ENCODE measurements at regions not wholly inside any gene's neighbourhood (a gene's known extent, or its start where the extent isn't known, plus 50 kb on each side); places are given as distances from the start of the nearest gene placed in this dataset.

GRCh38 chr1:201773764-201774163 lies 55.2 kb upstream of the IPO9 start:
- TF ChIP-seq CTCF (conservative IDR thresholded peaks at IDR 0.05) (no peak), ZFX (IDR thresholded peaks at IDR 0.05) (no peak)

All from C4-2B (cell line).